Peyer's patch (tissue), 4 donors: ENCODE measurements at regions not wholly inside any gene's neighbourhood (a gene's known extent, or its start where the extent isn't known, plus 50 kb on each side); places are given as distances from the start of the nearest gene placed in this dataset.

Experiments
- CTCF ChIP-seq, 6 experiments: fragments of 450-650 bp in 4 of 6; fragments of 200-600 bp in 2 of 6; sonication (generic) in 1 of 6; IDR thresholded peaks; one replicate each; pipeline ENCODE4 v1.5.1; 2017 to 2019; ENCODE audit warnings: antibody characterized with exemption in 6 of 6, mild to moderate bottlenecking in 3 of 6, moderate library complexity in 1 of 6
- POLR2A ChIP-seq, 2 donors: fragments of 450-650 bp; IDR thresholded peaks; one replicate each; pipeline ENCODE4 v1.5.1; 2017; ENCODE audit warnings: antibody characterized with exemption in 2 of 2, mild to moderate bottlenecking in 2 of 2, moderate library complexity in 2 of 2

- no peak for TF ChIP-seq POLR2A (IDR thresholded peaks at IDR 0.05)
- no peak for TF ChIP-seq CTCF (IDR thresholded peaks at IDR 0.05)
Observed at GRCh38 chr17:77408284-77408683, 267.5 kb downstream of the SEC14L1 start.
